ENCODE measurements at regions not wholly inside any gene's neighbourhood (a gene's known extent, or its start where the extent isn't known, plus 50 kb on each side); places are given as distances from the start of the nearest gene placed in this dataset.

GRCh38 chr3:22476976-22477375, 726.0 kb upstream of the ZNF385D start:
- no peak for DNase-seq (ENCODE audit: low read depth)

DNA sequence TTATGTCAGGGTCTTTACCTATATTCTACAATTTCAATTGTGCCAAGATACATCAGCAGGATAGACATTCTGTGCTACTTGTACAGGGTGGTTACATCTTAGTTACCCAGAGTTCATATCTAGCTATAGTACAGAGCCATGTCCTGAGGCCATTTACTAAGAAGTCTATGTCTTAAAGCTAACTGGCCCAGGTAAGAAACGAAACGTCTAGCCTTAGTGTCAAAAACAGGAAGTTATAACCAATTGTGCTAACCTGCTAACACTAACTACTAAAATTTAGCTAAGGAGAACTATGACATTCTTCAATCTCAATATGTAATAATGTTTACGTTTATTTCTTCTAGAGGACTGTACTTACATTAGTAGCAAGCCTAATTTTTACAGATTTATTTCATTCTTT, 717.2 kb upstream of the UBE2E2 start:
- no peak for DNase-seq (ENCODE audit: low read depth)

DNA sequence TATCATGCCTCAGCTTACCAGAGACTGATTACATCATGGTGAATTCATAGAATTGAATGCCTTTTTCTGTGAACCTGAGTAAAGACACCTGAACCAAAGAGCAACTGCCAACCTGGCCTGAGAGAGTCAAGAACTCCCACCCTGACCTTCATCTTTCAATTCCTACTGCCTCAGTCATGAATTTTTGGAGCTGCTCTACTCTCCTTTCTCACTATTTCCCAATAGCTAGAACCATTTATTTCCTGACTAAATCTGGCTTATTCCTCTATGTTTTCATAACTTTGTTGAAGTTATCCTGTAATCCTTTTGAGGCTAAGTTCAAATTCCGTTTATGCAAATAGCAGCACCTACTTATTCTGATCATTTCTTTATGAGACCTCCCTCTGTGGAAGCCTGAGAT, 712.4 kb upstream of the UBE2E2 start:
- no peak for DNase-seq (ENCODE audit: low read depth)

- no peak for DNase-seq (ENCODE audit: low read depth)
Measured at GRCh38 chr3:22491344-22491743, 711.8 kb upstream of the UBE2E2 start.

- no peak for DNase-seq (ENCODE audit: low read depth)
Measured at GRCh38 chr3:22492342-22492741, 710.8 kb upstream of the UBE2E2 start.

DNA sequence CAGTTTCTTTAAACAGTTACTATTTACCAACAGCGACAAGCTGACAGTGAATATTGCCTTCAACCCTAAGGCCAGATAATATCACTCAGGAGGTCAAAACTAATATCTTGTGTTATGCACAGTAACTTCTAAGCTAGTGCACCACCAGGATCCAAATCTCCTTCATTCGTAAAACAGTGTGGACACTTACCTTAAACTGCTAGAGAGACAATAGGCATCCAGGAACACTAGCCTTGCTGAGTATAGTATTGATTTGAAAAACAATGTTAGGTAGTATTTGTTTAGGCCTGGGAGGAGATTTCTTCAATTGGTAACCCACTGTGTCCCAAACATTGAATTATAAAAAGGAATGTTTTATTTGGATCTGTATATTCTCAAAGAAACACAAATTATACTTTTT, 707.9 kb upstream of the UBE2E2 start:
- no peak for DNase-seq (ENCODE audit: low read depth)

DNA sequence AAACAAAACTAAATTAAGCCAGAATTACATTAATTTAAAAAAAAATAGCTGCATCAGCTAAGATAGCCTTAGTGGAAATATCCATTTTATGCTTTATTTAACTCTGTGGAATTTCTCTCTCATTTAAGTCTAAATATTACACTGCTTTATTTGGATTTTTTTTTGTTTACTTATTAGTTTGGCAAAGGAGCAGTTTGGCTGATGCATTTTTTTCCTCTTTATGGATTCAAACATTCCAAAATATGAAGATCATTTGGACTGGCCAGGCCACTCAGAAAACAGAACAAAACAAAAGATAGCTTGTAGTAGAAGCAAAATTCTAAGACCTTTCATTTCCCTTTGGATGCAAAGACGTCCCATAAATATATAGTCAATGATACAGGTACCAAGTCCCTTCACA, 707.3 kb upstream of the UBE2E2 start:
- no peak for DNase-seq (ENCODE audit: low read depth)

DNA sequence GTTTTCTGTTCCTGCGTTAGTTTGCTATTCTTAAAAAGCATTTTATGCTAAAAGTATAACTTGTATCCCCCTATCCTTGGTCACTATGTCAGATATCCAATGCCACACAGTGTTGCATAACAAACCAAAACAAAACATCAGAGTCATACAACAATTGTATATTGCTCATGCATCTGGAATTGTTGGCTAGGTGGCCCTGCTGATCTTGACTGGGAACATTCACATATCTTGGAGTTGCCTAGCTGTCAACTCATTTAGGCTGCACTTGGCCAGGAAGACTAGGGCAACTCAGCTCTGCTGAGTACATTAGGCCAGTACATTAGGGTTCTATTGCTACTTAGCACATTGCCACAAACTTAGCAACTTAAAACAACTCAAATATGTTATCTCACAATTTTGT, 706.5 kb upstream of the UBE2E2 start:
- no peak for DNase-seq (ENCODE audit: low read depth)

DNA sequence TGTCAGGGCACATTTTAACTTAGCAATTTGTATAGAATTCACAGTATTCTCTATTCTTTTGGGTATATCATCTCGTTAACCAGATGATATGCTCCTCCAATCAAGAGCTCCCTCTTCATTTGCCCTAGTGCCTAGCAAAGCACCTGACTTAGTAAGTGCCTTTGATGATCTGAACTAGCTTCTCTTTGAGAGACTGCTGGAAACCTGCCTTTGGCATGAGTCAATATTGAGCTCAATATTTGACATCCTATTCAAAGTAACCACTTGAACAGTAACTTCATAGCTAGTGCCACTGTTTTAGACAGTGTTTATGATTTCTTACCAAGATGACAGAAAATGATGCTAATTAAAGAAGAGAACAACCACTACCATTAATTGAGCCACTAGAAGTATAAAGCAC, 696.3 kb upstream of the UBE2E2 start:
- no peak for DNase-seq (ENCODE audit: low read depth)

GRCh38 chr3:22507709-22508108, 695.4 kb upstream of the UBE2E2 start:
- DNase-seq (ENCODE audit: low read depth), result no peak

DNA sequence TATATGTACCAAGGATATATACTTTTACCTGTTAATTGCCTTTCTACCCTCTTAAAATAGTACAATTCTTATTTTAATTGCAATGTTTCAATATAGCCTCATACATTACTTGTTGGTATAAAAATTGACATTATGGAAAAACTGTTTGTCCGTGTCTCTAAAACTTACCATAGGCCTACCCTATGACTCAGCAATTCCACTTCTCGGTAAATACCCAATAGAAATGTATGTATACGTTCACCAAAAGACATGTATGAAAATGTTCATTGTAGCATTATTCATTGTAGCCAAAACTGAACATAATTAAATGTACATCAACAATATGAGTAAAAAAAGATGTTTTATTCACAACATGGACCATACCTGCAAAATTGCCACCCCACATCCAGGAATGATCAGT, 679.2 kb upstream of the UBE2E2 start:
- DNase-seq (ENCODE audit: low read depth), result no peak

GRCh38 chr3:22526266-22526837, 676.8 kb upstream of the UBE2E2 start:
- no peak for DNase-seq (ENCODE audit: low read depth)

- no peak for DNase-seq (ENCODE audit: low read depth)
Measured at GRCh38 chr3:22536541-22536940, 666.6 kb upstream of the UBE2E2 start.

DNA sequence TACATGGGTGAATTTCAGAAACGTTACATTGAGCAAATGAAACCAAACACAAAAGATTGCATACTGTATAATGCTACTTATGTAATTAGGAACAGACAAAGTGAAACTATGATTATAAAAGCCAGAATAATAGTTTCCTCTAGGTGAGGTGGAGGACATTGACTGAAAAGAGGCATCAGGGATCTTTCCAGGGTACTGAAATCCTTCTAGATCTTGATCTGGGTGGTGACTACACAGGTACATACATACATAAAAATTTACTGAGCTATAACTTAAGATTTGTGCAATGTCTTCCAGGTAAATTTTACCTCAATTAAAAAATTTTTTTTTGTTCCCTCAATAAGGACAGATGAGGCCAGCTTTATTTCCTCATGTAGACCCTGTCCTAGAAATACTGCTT, 665.6 kb upstream of the UBE2E2 start:
- no peak for DNase-seq (ENCODE audit: low read depth)

DNA sequence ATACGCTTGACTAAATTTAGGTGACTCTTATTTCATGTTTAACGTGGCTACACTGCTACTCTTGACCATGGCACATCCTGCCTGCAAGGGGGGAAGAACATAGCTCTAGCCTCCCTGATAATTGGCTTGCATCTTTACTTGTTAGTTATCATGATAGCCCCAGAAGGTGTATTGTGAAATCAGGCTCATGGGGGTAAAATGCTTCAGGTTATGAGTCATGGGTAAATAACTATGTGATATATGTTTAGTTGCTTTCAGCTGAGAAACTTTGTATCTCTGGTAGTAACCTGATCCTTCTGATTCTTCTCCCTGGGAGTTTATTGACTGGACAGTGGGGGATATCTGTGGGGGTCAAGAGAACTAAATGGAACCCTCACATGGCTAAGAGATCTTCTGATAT, 660.8 kb upstream of the UBE2E2 start:
- DNase-seq (ENCODE audit: low read depth), result peak; percentile 1

GRCh38 chr3:22555753-22556435, 647.2 kb upstream of the UBE2E2 start:
- DNase-seq (ENCODE audit: low read depth), result no peak

DNA sequence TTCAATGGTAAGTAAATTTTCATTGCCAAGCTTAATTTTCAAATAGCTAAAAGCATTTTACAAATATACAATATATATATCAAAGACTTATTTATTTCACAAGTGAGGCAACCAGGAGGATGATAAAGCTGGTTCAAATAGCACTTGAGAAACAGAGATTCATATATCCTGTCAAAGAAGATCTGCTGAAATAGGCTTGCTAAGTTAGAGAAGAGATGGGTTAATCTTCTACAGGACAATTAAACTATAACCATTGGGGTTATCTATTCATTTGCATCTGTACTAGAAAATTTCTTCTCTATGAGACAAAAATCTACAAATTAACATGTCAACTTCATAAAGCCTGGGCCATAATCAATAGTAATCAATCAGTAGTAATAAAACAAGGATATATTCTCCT, 637.7 kb upstream of the UBE2E2 start:
- no peak for DNase-seq (ENCODE audit: low read depth)

- DNase-seq (ENCODE audit: low read depth), result no peak
Measured at GRCh38 chr3:22568285-22568684, 634.8 kb upstream of the UBE2E2 start.

DNA sequence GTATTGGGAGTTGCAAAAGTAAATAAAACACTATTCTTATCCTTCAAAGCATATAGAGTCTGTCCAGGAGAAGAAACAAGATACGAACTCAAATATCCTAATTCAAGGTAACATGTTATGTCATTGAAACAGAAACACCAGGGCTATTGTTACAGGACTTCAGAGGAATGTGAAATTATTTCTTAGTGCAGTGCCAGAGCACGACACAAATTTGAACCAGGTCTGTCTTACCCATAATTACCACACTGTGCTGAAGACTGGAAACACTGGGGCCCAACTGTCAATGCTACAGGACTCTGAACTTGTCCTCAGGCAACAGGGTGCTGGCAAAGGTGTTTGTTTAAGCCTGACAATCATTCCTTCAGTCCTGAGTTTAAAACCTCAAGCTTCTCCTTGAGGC, 633.6 kb upstream of the UBE2E2 start:
- no peak for DNase-seq (ENCODE audit: low read depth)

GRCh38 chr3:22581007-22581406, 622.1 kb upstream of the UBE2E2 start:
- DNase-seq (ENCODE audit: low read depth), result no peak

DNA sequence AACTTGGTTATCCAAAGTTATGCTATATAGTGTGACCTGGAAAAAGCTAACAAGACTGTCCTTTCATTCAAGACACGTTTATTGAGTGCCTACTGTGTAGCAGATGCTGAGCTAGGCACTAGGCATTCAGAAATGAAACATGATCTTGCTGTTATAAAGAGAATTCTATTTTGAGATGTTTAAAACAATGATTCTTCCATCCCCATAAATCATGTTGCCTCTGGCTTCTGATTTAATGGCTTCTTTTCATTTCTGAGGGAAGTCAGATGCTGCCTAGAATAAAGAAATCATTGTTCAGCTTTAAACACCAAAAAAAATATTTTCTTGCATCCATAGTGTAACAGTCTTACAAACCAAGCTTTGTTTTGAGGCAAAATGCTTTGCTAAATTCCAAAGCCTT, 620.9 kb upstream of the UBE2E2 start:
- no peak for DNase-seq (ENCODE audit: low read depth)

- DNase-seq (ENCODE audit: low read depth), result no peak
Measured at GRCh38 chr3:22585504-22585903, 617.6 kb upstream of the UBE2E2 start.

- no peak for DNase-seq (ENCODE audit: low read depth)
Measured at GRCh38 chr3:22585911-22586310, 617.2 kb upstream of the UBE2E2 start.

DNA sequence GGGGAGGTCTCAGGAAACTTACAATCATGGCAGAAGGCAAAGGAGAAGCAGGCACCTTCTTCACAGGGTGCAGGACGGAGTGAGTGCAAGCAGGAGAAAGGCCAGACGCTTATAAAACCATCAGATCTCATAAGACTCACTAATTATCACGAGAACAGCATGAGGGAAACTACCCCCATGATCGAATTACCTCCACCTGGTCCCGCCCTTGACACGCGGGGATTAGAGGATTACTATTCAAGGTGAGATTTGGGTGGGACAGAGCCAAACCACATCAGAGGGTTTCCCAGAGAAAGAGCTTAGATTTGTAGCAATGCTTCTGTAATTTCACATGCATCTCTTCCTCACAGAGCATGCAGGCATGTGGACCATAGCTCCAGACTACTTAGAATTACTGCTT, 615.7 kb upstream of the UBE2E2 start:
- DNase-seq (ENCODE audit: low read depth), result no peak

Data from amniotic epithelial cell (primary cell).